ENCODE measurements at regions not wholly inside any gene's neighbourhood (a gene's known extent, or its start where the extent isn't known, plus 50 kb on each side); places are given as distances from the start of the nearest gene placed in this dataset.

GRCh38 chr1:194917769-194918168 is 1690.5 kb downstream of the KCNT2 start:
- TF ChIP-seq REST (IDR thresholded peaks at IDR 0.05; ENCODE audit: insufficient read depth in 1 of 2, low read depth in 2 of 2, low read length in 2 of 2) = no peak
- TF ChIP-seq SIN3A (IDR thresholded peaks at IDR 0.05; ENCODE audit: borderline replicate concordance, insufficient read depth, low read length) = no peak
- no peak for TF ChIP-seq POLR2AphosphoS5 (IDR thresholded peaks at IDR 0.05; ENCODE audit: low read depth, low read length)
- TF ChIP-seq FOXP2 (optimal IDR thresholded peaks at IDR 0.05; ENCODE audit: borderline replicate concordance, extremely low read depth, extremely low read length, insufficient read depth) = no peak
- TF ChIP-seq TAF1 (IDR thresholded peaks at IDR 0.05; ENCODE audit: borderline replicate concordance, insufficient read depth, low read length) = no peak

- TF ChIP-seq POLR2AphosphoS5 (IDR thresholded peaks at IDR 0.05; ENCODE audit: low read depth, low read length) (no peak), FOXP2 (optimal IDR thresholded peaks at IDR 0.05; ENCODE audit: borderline replicate concordance, extremely low read depth, extremely low read length, insufficient read depth) (no peak), TAF1 (IDR thresholded peaks at IDR 0.05; ENCODE audit: borderline replicate concordance, insufficient read depth, low read length) (no peak), REST (IDR thresholded peaks at IDR 0.05; ENCODE audit: insufficient read depth in 1 of 2, low read depth in 2 of 2, low read length in 2 of 2) (no peak), SIN3A (IDR thresholded peaks at IDR 0.05; ENCODE audit: borderline replicate concordance, insufficient read depth, low read length) (no peak)
Measured at GRCh38 chr1:194908643-194909042, 1699.6 kb downstream of the KCNT2 start.

DNA sequence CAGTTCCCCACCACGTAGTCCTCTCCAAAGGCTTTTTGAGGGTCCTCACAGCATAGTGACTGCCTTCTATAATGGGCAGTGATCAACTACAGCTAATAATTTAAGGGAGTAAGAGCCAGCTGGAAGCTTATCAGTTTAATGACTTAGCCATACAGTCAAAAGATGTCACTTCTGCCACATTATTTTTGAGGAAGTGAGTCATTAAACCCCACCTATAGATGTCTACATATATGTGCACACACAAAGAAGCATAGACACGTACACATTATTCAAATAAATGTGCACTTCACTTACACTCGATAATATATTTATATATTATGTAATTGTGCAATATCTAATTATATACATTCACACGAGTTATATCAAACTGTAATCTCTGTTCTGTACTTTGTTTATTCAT is 1704.7 kb downstream of the KCNT2 start:
- TF ChIP-seq REST (IDR thresholded peaks at IDR 0.05; ENCODE audit: insufficient read depth in 1 of 2, low read depth in 2 of 2, low read length in 2 of 2) = no peak

DNA sequence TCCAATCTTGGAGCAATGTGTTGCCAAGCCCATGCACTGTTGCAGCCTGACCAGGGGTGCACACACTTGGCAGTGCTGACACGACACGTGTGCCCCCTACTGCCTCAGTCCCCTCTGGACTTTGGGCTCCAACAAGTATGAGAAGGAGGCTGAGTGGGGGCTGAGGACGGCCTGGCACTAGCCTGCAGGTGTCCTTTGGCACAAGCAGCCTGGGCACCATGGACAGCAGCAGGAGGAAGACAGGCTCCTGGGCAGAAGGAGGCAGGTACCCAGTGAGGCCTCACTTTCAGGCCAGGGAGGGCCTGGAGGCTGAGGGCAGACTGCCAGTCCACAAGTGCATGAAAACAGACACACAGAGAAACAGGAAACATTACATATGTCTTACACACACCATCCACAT is 1702.9 kb upstream of the B3GALT2 start:
- TF ChIP-seq SIN3A (IDR thresholded peaks at IDR 0.05; ENCODE audit: borderline replicate concordance, insufficient read depth, low read length) = no peak
- peak; percentile 41 to 81; a peak in 2 of 4 replicates for TF ChIP-seq REST (IDR thresholded peaks at IDR 0.05; ENCODE audit: insufficient read depth in 1 of 2, low read depth in 2 of 2, low read length in 2 of 2)

DNA sequence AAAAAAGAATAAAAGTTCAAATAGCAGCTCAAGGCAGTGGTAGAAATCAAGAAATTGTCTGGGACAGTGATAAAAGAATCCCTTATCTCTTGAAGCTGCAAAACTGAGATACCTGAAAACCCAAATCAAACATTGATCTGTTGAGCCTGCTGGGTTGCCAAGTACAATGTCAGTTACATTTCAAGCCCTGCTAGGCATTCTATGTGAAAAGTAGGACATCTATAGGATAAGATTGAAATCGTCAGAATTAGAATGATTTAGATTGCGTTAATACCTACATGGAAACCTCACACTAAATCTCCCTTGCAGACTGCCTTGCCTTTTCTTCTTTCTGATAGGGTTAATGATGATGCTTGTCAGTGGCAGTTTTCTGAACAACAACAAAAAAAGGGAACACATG is 1684.4 kb upstream of the B3GALT2 start:
- TF ChIP-seq POLR2AphosphoS5 (IDR thresholded peaks at IDR 0.05; ENCODE audit: low read depth, low read length) = no peak

- TF ChIP-seq POLR2AphosphoS5 (IDR thresholded peaks at IDR 0.05; ENCODE audit: low read depth, low read length) (no peak), REST (IDR thresholded peaks at IDR 0.05; ENCODE audit: insufficient read depth in 1 of 2, low read depth in 2 of 2, low read length in 2 of 2) (no peak), SIN3A (IDR thresholded peaks at IDR 0.05; ENCODE audit: borderline replicate concordance, insufficient read depth, low read length) (no peak), FOXP2 (optimal IDR thresholded peaks at IDR 0.05; ENCODE audit: borderline replicate concordance, extremely low read depth, extremely low read length, insufficient read depth) (no peak), TAF1 (IDR thresholded peaks at IDR 0.05; ENCODE audit: borderline replicate concordance, insufficient read depth, low read length) (no peak)
Measured at GRCh38 chr1:194866153-194866552, 1679.7 kb upstream of the B3GALT2 start.
